Posterior cingulate gyrus (tissue), 11 donors: ENCODE measurements at regions not wholly inside any gene's neighbourhood (a gene's known extent, or its start where the extent isn't known, plus 50 kb on each side); places are given as distances from the start of the nearest gene placed in this dataset.
"Not testable (repeated sequence)": the region's sequence is repeated elsewhere in the genome, so short reads cannot be mapped to it uniquely, and the experiment has no call there.

Source experiments
- DNase-seq, 10 donors: peaks; one replicate each; pipeline versions ENCODE4 v3.0.0 to v3.0.0-alpha.2; 2020 to 2021; ENCODE audit warnings: mixed read lengths in 3 of 10
- intact Hi-C: fragments of 100-400 bp; cut with DNase I; formaldehyde crosslinking; loops from one replicate; pipeline ENCODE4 v1.15.1; 2023

GRCh38 chr18:42298759-42299675 lies 344.0 kb downstream of the PIK3C3 start:
- intact Hi-C loops = loop anchor here (2.0 to 10.0 kb wide), 3 partner anchors 184 to 1096 kb away; no protein-coding TSS in a partner anchor
- peak; percentile 77 to 98 (median 88) for DNase-seq

DNA sequence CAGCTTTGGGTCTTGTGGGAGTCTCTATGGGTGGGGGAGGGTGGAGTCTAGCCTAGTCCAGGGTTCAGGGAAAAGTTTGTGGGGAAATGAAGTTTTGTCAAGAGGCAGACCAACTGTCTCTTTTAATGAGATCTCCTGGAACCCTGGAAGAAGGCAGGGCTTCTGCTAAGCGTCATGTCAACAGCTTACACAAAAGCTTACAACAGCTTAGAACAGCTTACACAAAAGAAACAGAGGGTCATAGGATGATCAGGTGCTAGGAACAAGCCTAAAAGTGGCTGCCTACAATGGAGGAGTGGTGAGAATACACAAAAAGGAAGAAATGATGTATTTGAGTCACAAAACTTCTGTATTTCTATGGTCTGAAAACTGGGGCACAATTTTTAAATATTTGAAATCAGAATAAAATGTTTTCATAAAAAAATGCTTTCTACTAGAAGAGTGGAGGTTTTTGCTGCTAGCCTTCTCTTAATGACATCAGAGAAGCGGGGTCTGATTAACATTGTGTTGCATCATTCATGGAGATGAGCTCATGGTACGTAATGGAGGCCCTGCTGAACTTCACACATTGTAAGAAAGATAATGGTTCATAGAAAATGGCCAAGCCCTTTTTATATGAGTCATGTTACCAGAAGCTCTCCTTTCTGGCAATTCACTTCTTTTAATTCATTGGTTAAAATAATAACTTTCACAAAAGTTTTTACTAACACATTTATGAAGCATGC lies 351.0 kb downstream of the PIK3C3 start:
- no peak for DNase-seq
- intact Hi-C loops = no loop called here

DNA sequence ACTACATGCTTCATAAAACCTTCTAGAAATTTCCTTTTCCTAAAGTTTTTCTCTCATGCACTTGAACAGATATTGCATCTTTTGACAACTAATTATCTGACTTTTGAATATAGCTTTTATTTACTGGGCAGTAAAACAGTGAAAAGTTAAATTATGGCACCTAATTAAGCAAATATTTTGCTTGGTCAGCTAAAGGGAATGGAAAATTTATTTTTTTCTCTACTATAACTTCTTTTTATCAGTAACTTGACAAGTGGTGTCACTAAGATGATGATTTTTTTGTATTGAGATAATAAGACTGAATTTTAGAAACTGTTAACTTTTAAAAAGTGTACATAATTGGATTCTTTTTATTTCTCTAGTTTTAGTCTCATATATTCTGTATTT lies 351.6 kb downstream of the PIK3C3 start:
- intact Hi-C loops = no loop called here
- DNase-seq = no peak

DNA sequence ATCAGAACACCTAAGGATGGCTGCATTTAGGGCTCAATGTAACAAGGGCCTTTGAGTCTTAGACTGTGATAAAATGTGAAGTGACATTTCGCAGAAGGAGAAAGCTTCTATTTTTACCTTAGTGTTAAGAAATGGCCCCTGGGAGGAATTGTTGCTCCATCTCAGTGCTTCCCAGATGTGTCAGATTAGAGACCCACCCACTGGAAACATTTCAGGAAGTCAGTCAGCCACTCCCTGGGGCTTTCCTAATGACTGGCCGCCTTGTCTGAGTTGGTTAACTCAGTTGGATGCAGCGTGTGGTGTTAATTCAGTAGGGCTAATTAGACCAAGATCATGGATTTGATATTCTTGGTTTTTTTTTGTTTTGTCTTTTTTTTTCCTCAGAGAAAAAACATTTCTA lies 355.9 kb downstream of the PIK3C3 start:
- intact Hi-C loops = no loop called here

GRCh38 chr18:42326752-42327151 lies 371.7 kb downstream of the PIK3C3 start:
- no peak for DNase-seq

More for the DNA sequence above, 355.9 kb downstream of the PIK3C3 start:
- no peak for DNase-seq

DNA sequence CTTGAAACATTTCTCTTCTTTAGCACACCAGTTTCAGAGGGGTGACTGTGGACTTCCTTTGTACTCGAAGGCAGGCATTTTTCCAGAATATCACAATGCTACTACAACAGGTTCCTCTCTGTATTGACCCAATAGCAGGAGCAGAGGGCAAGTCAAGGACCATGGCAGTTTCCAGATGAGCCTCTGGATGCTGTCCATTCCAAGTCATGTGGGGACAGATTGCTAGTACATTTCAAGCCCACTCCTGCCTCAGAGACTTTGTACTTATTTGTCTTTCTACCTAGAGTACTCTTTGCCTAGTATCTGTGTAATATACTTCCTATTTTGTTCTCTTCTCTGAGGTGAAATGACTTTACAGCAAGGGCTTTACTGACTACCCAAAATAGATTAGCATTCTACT lies 373.9 kb downstream of the PIK3C3 start:
- intact Hi-C loops = no loop called here
- DNase-seq = no peak

More at GRCh38 chr18:42326752-42327151, 371.7 kb downstream of the PIK3C3 start:
- intact Hi-C loops = no loop called here

- no peak for DNase-seq
- intact Hi-C loops = no loop called here
Measured at GRCh38 chr18:42330296-42330695, 375.3 kb downstream of the PIK3C3 start.

- DNase-seq = no peak
- intact Hi-C loops = no loop called here
Measured at GRCh38 chr18:42333558-42333957, 378.5 kb downstream of the PIK3C3 start.

- intact Hi-C loops = no loop called here
Measured at GRCh38 chr18:42334931-42335330, 379.9 kb downstream of the PIK3C3 start.

GRCh38 chr18:42336139-42336538 lies 381.1 kb downstream of the PIK3C3 start:
- intact Hi-C loops = no loop called here
- no peak for DNase-seq

More at GRCh38 chr18:42334931-42335330, 379.9 kb downstream of the PIK3C3 start:
- no peak for DNase-seq

DNA sequence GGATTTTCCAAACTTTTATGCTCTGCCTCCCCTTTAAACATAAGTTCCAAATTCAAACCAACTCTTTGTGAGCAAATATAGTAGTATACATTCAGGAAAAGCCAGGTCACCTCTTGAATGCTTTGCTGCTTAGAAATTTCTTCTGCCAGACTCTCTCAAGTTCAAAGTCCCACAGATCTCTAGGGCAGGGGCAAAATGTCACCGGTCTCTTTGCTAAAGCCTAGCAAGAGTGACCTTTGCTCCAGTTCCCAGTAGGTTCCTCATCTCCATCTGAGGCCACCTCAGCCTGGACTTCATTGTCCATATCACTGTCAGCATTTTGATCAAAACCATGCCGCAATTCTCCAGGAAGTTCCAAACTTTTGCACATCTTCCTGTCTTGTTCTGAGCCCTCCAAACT lies 382.3 kb downstream of the PIK3C3 start:
- DNase-seq, intact Hi-C loops: not testable (repeated sequence)

DNA sequence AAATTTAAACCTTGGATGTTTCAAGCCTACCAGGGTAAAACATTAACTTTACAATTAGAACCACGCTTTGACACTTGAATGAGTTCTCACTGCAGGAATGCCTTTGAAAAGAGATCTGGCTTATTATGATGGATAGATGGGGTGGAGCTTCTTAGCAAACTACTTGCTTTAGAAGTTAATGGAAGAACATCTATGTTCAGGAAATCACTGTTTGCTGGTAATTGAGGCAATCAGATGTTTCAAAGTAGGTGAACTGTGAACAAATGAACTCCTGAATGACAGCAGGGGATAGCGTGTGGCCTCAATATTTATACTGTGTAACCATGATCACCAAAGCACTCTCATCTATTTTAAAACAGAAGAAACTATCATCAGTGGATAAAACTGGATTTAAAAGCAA lies 383.6 kb downstream of the PIK3C3 start:
- DNase-seq = no peak
- intact Hi-C loops = no loop called here

DNA sequence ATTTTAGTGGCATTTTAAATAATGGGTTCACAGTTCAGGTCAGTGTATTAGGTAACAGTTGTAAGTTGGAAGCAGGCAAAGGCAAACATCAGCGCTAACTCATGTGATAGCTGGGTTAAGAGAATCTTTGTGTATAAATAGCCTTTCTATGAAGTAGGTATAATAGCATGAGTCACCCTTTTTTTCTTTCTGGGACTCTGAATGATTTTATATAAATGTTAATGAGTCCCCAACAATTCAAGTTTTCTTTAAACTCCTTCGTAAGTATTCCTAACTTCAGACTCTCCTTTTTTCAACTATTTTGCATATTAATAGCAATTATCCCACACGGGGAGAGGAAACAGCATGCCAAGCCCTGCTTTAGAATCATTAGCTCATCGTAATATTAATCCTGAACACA lies 384.3 kb downstream of the PIK3C3 start:
- no peak for DNase-seq
- intact Hi-C loops = no loop called here

DNA sequence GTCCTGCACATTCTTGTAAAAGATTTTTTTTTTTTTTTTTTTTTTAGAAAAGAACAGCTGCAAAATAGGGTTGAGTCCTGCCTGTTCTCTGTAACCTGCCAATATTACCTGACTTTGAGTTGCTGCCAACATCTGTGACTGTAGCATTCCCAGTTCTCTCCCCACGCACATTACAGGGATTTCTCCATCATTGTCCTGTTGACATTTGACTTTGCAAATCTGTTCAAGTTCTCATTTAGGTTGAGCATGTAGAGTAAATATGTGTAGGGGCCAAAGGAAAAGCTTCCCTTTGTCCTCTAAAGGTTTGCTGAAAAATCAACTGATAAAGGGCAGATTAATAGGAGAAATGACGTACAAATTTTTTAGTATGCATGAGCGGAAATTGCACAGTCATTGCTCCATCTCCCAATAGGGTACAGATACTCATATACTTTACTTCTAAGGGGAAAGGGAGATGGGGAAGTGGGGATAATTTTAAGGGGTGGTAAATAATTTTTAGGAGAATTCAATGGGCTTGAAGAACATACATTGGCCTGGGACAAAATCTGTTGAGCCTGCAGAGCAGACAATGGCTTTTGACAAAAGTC lies 385.5 kb downstream of the PIK3C3 start:
- intact Hi-C loops = no loop called here
- no peak for DNase-seq

DNA sequence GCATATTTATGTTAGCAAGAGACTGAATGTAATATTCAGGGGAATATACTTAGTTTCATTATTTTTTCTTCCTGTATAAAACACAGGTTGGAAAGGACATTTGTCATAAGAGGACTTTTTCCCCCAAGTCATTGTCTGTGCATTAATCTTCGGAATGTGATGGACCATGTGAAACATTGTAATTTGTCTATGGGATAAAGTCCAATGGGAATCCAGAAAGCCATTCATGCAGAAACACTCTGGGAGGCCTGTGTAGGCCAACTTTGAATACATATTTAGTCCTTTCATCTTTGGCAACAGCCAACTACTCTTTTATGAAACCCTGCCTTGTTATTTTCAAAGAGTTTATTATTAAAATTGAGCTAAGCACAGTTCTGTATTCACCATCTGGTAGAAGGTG lies 386.4 kb downstream of the PIK3C3 start:
- intact Hi-C loops = no loop called here
- DNase-seq = no peak

- intact Hi-C loops = no loop called here
- DNase-seq = no peak
Measured at GRCh38 chr18:42348722-42349121, 393.7 kb downstream of the PIK3C3 start.

DNA sequence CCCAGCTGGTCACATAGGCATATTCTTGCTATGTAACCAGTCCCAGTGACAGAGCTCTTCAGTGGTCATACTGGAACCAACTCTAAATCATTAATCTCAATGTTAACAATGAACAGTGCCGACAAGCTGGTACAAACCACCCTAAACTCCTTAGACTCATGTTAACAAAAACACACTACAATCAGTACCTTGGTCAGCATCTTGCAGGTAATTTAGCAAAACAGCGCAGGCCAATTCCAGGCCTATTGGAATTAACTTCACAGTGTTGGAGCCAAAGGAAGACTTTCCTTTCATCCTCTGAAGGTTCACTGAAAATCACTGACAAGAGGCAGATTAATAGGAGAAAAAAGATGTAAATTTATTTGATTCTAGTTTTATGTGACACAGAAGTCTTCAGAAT lies 396.4 kb downstream of the PIK3C3 start:
- intact Hi-C loops = no loop called here
- DNase-seq = no peak

- no peak for DNase-seq
- intact Hi-C loops = no loop called here
Measured at GRCh38 chr18:42360716-42361115, 405.7 kb downstream of the PIK3C3 start.

DNA sequence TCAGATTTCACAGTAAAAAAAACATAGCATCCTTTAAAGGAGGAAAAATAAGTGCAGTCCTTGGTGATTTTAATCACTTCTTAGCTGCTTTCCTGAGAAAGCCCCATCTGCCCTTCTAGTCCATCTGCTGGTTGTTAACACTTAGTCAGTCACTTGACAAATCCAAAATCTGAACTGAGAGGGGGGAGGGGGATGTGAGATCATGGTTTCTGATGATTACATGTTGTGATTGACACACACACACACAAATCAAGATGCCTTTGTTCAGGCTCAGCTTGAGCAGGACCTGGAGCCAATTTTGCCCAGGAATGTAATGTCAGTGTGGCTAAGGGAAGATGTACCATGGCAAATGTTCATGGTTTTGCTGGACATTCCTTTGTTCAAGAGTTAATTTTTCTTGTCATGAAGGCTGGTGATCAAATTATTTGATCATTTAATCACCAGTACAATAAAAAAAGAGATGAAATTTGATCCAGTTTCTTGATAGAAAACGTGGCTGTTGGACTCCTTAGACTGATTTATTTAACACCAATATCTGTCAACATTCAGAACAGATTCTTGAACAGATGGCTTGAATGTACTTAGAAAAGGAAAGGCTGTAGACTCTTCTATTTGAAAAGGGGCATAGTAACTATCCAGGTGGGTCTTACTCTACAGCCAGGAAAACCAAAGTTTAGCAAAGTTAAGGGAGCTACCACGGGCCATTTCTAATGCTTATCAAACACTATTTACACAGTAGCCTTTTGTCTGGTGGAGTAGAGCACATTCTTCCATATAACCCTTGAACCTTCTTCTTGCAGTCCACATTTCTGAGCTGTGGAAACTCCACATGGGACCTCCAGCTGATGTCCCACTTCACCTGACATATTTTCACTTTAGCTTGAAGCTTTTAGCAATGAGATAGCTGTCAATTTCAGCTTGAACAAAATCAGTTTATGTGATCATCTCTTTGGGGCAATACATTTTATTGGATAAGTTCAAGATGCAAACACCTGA lies 408.7 kb downstream of the PIK3C3 start:
- intact Hi-C loops = no loop called here
- DNase-seq = no peak

- intact Hi-C loops = no loop called here
- no peak for DNase-seq
Measured at GRCh38 chr18:42364766-42365165, 409.7 kb downstream of the PIK3C3 start.
